Mesendoderm (in vitro differentiated cells): ENCODE measurements at regions not wholly inside any gene's neighbourhood (a gene's known extent, or its start where the extent isn't known, plus 50 kb on each side); places are given as distances from the start of the nearest gene placed in this dataset.

Experiments used
- DNase-seq: peaks from one replicate; pipeline ENCODE4 v3.0.0; 2013
- H2AK5ac ChIP-seq: 2 replicates; pipeline ENCODE4 v1.6.1; 2013; ENCODE audit warnings: low read length, inconsistent platforms
- H2BK120ac ChIP-seq: 2 replicates; pipeline ENCODE4 v1.6.1; 2013; ENCODE audit warnings: low read depth, mild to moderate bottlenecking, low read length, moderate library complexity, mixed read lengths
- H2BK15ac ChIP-seq: replicated peaks from 2 replicates; pipeline ENCODE4 v1.6.1; 2013; ENCODE audit warnings: low read depth, mild to moderate bottlenecking, moderate library complexity
- H2BK5ac ChIP-seq: 2 replicates; pipeline ENCODE4 v1.6.1; 2013; ENCODE audit warnings: low read length, inconsistent platforms
- H3K18ac ChIP-seq: 2 replicates; pipeline ENCODE4 v1.6.1; 2013; ENCODE audit warnings: mild to moderate bottlenecking, low read length, mixed read lengths
- H3K23ac ChIP-seq: one replicate; pipeline ENCODE4 v1.6.1; 2013; ENCODE audit warnings: low read length
- H3K27ac ChIP-seq: 2 replicates; pipeline ENCODE4 v1.5.1; 2013; ENCODE audit warnings: low read depth, mild to moderate bottlenecking, inconsistent platforms, low read length, moderate library complexity
- H3K27me3 ChIP-seq: 2 replicates; pipeline ENCODE4 v1.6.1; 2013; ENCODE audit warnings: low read length, control low read depth, mild to moderate bottlenecking, inconsistent platforms; ENCODE audit not compliant: insufficient read depth, poor library complexity
- H3K36me3 ChIP-seq: 2 replicates; pipeline ENCODE4 v1.6.1; 2013; ENCODE audit warnings: low read length, inconsistent platforms; ENCODE audit not compliant: control insufficient read depth, insufficient read depth
- H3K4ac ChIP-seq: one replicate; pipeline ENCODE4 v1.6.1; 2013; ENCODE audit warnings: low read depth, mild to moderate bottlenecking, low read length, moderate library complexity
- H3K4me1 ChIP-seq: 2 replicates; pipeline ENCODE4 v1.6.1; 2013; ENCODE audit warnings: low read depth, low read length, inconsistent platforms; ENCODE audit not compliant: control insufficient read depth
- H3K4me2 ChIP-seq: 2 replicates; pipeline ENCODE4 v1.6.1; 2013; ENCODE audit warnings: low read length
- H3K4me3 ChIP-seq: 2 replicates; pipeline ENCODE4 v1.5.1; 2013; ENCODE audit warnings: mild to moderate bottlenecking, low read length
- H3K56ac ChIP-seq: one replicate; pipeline ENCODE4 v1.6.1; 2013; ENCODE audit warnings: low read length
- H3K79me1 ChIP-seq: 2 replicates; pipeline ENCODE4 v1.6.1; 2013; ENCODE audit warnings: low read length, inconsistent platforms
- H3K79me2 ChIP-seq: 2 replicates; pipeline ENCODE4 v1.6.1; 2013; ENCODE audit warnings: mild to moderate bottlenecking, low read length; ENCODE audit not compliant: control insufficient read depth, insufficient read depth
- H3K9ac ChIP-seq: 2 replicates; pipeline ENCODE4 v1.6.1; 2013; ENCODE audit warnings: low read length, inconsistent platforms
- H4K5ac ChIP-seq: one replicate; pipeline ENCODE4 v1.6.1; 2013; ENCODE audit warnings: low read length
- H4K8ac ChIP-seq: one replicate; pipeline ENCODE4 v1.6.1; 2013; ENCODE audit warnings: low read depth, mild to moderate bottlenecking, control low read depth, low read length, moderate library complexity
- WGBS: extraction: QIAGEN DNeasy Blood & Tissue Kit; methylation state at CpG from one replicate; pipeline ENCODE4 v1.1.7; 2013; ENCODE audit warnings: low lambda C conversion rate, missing lambda C conversion rate; ENCODE audit not compliant: insufficient coverage; ENCODE audit errors: extremely low coverage; 5-methylcytosine and 5-hydroxymethylcytosine counted together

GRCh38 chr7:45978010-45978681 is 57.1 kb upstream of the IGFBP3 start:
- H3K9ac ChIP-seq: no peak overlapping the region
- H3K79me1 ChIP-seq: no peaks in the 10 kb centered on the region
- no peaks in the 10 kb centered on the region for H3K79me2 ChIP-seq
- no peak overlapping the region for H2BK15ac ChIP-seq
- WGBS: no CpG with 5 or more reads among the region's 11 CpGs
- H4K5ac ChIP-seq: no peak overlapping the region
- no peak overlapping the region for H3K18ac ChIP-seq
- no peak overlapping the region for H3K4me3 ChIP-seq
- peaks cover 2% of the 10 kb centered on the region for H3K4me1 ChIP-seq
- H3K4me2 ChIP-seq: no peak overlapping the region
- H3K56ac ChIP-seq: no peak overlapping the region
- H3K27ac ChIP-seq: peak overlapping the region; percentile 12
- H3K4ac ChIP-seq: no peak overlapping the region
- H3K27me3 ChIP-seq: no peaks in the 10 kb centered on the region
- no peaks in the 10 kb centered on the region for H3K36me3 ChIP-seq
- H2AK5ac ChIP-seq: no peak overlapping the region
- DNase-seq: peak; percentile 97
- no peak overlapping the region for H4K8ac ChIP-seq
- H3K23ac ChIP-seq: no peak overlapping the region
- H2BK5ac ChIP-seq: no peak overlapping the region
- H2BK120ac ChIP-seq: no peak overlapping the region

DNA sequence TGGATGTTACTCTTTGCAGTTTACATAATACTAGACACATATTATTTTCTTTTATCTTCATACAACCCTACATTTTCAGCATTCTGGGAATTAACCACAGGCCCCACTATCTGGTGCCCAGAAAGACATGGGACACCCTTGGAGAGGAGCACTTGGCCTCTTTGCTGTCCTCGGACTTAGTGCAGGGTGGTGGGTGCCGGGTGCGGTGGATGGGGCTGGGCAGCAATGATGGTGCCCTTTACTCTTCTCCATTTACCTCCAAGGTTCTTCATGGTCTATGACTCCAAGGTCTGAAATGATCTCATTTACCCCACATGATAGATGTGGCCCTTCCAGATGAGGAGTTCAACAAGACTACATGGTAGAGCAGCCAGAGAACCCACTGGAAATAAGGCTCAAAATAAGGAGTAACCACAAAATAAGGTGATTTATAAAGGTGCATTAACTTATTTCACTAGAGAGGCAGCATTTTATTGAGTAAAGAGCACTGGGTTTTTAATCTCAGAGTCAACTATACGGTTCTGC is 56.2 kb upstream of the IGFBP3 start:
- no peak overlapping the region for H3K18ac ChIP-seq
- no peak overlapping the region for H2BK15ac ChIP-seq
- no peak overlapping the region for H2AK5ac ChIP-seq
- no peak overlapping the region for H2BK120ac ChIP-seq
- H3K79me1 ChIP-seq: no peaks in the 10 kb centered on the region
- H2BK5ac ChIP-seq: no peak overlapping the region
- no peak overlapping the region for H3K56ac ChIP-seq
- no peak overlapping the region for H3K4me3 ChIP-seq
- no CpG with 5 or more reads among the region's 4 CpGs for WGBS
- H3K27me3 ChIP-seq: no peaks in the 10 kb centered on the region
- H3K79me2 ChIP-seq: no peaks in the 10 kb centered on the region
- H4K5ac ChIP-seq: no peak overlapping the region
- H3K36me3 ChIP-seq: no peaks in the 10 kb centered on the region
- peaks cover 2% of the 10 kb centered on the region for H3K4me1 ChIP-seq
- no peak overlapping the region for H3K4ac ChIP-seq
- no peak for DNase-seq
- H3K27ac ChIP-seq: no peak overlapping the region
- no peak overlapping the region for H4K8ac ChIP-seq
- no peak overlapping the region for H3K9ac ChIP-seq
- H3K23ac ChIP-seq: no peak overlapping the region
- no peak overlapping the region for H3K4me2 ChIP-seq

- no peak for DNase-seq
Observed at GRCh38 chr7:45976485-45976856, 55.4 kb upstream of the IGFBP3 start.

DNA sequence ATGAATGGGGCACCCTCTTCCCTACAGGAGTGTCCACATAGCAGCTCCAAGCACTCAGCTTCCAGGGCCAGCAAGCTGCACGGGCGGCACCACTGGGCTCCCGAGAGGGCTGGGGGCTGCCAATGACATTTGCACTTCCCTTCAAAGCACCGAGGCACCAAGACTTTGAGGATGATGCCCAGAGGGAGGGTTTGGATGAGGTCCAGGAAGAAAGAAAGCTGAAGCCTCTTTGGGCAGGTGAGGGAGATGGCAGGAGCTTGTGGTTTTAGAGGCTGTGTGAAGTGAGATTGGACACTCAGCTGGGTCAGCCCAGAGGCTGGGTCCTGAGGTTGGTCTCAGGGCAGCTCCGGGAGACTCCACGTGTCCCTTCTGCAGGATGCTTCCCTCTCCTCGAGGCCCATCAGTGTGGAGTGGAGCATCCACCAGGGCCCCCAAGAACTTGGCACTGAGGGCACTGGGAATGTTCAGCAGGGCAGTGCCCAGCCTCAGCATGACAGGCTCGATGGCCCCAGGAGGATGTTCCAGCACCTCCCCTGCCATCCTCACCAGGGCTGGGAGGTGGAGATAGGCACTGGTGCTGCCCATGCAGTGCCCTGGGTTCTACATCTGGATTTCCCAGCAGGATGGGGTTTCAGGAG is 54.9 kb upstream of the IGFBP3 start:
- Histone ChIP-seq H3K56ac (no peak overlapping the region), H2AK5ac (no peak overlapping the region), H3K18ac (no peak overlapping the region), H3K36me3 (no peaks in the 10 kb centered on the region), H3K27ac (no peak overlapping the region), H3K79me1 (no peaks in the 10 kb centered on the region), H3K79me2 (no peaks in the 10 kb centered on the region), H3K9ac (no peak overlapping the region), H3K4me3 (no peak overlapping the region), H2BK15ac (no peak overlapping the region), H4K8ac (no peak overlapping the region), H3K4ac (no peak overlapping the region), H2BK5ac (no peak overlapping the region), H2BK120ac (no peak overlapping the region), H3K23ac (no peak overlapping the region), H3K27me3 (no peaks in the 10 kb centered on the region), H3K4me1 (peaks cover 2% of the 10 kb centered on the region), H4K5ac (no peak overlapping the region), H3K4me2 (no peak overlapping the region)
- no CpG with 5 or more reads among the region's 8 CpGs for WGBS
- no peak for DNase-seq

More at GRCh38 chr7:45976485-45976856, 55.4 kb upstream of the IGFBP3 start:
- no peaks in the 10 kb centered on the region for H3K79me1 ChIP-seq
- H3K79me2 ChIP-seq: no peaks in the 10 kb centered on the region
- no peaks in the 10 kb centered on the region for H3K27me3 ChIP-seq
- H3K27ac ChIP-seq: no peak overlapping the region
- H3K9ac ChIP-seq: no peak overlapping the region
- no CpG with 5 or more reads among the region's 3 CpGs for WGBS
- H3K4me1 ChIP-seq: peaks cover 2% of the 10 kb centered on the region
- H2BK15ac ChIP-seq: no peak overlapping the region
- no peak overlapping the region for H2AK5ac ChIP-seq
- H2BK120ac ChIP-seq: no peak overlapping the region
- H3K36me3 ChIP-seq: no peaks in the 10 kb centered on the region
- H3K18ac ChIP-seq: no peak overlapping the region
- no peak overlapping the region for H4K5ac ChIP-seq
- no peak overlapping the region for H3K4ac ChIP-seq
- no peak overlapping the region for H3K4me2 ChIP-seq
- H4K8ac ChIP-seq: no peak overlapping the region
- no peak overlapping the region for H3K56ac ChIP-seq
- no peak overlapping the region for H2BK5ac ChIP-seq
- no peak overlapping the region for H3K23ac ChIP-seq
- H3K4me3 ChIP-seq: no peak overlapping the region

DNA sequence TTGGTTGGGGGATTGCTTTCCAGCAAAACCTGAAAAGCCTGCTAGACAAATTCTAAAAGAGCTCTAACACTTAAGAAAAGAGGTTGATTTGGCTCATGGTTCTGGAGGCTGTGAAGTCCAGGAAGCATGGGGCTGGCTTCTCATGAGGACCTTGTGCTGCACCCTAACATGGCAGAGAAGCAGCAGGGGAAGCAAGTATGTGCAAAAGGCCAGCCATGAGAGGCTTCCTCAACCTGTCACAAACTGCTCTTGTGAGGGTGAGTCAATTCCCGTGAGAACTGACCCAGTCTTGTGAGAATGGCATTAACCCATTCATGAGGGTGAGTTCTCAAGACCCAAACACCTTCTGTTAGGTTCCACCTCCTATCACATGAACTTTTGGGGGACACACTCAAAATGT is 54.3 kb upstream of the IGFBP3 start:
- Histone ChIP-seq H2BK5ac (no peak overlapping the region), H3K4me2 (no peak overlapping the region), H3K4me1 (peaks cover 2% of the 10 kb centered on the region), H3K27ac (no peak overlapping the region), H4K5ac (no peak overlapping the region), H3K18ac (no peak overlapping the region), H4K8ac (no peak overlapping the region), H3K4me3 (no peak overlapping the region), H3K79me1 (no peaks in the 10 kb centered on the region), H3K36me3 (no peaks in the 10 kb centered on the region), H3K56ac (no peak overlapping the region), H3K4ac (no peak overlapping the region), H3K27me3 (no peaks in the 10 kb centered on the region), H2BK120ac (no peak overlapping the region), H2AK5ac (no peak overlapping the region), H3K9ac (no peak overlapping the region), H2BK15ac (no peak overlapping the region), H3K79me2 (no peaks in the 10 kb centered on the region), H3K23ac (no peak overlapping the region)
- DNase-seq: no peak
- WGBS: no CpG with 5 or more reads among the region's 1 CpG
